Keratinocyte (primary cell): ENCODE measurements at regions not wholly inside any gene's neighbourhood (a gene's known extent, or its start where the extent isn't known, plus 50 kb on each side); places are given as distances from the start of the nearest gene placed in this dataset.

Experiments
- CTCF ChIP-seq, 3 experiments: IDR thresholded peaks in 1 of 3; conservative IDR thresholded peaks in 1 of 3; optimal IDR thresholded peaks in 1 of 3; 2 replicates in 2 of 3; 3 replicates in 1 of 3; pipeline versions ENCODE3 to v1.5.1; 2011; ENCODE audit warnings: low read length in 3 of 3, mild to moderate bottlenecking in 3 of 3, moderate library complexity in 2 of 3, control low read depth in 1 of 3, inconsistent platforms in 1 of 3; ENCODE audit not compliant: insufficient read depth in 2 of 3; ENCODE audit errors: extremely low read depth in 1 of 3
- EZH2 ChIP-seq: IDR thresholded peaks from one replicate; pipeline ENCODE4 v1.6.1; 2012; ENCODE audit warnings: inconsistent platforms, mild to moderate bottlenecking, low read length, moderate library complexity

GRCh38 chr7:67414858-67415257 is 418.2 kb downstream of the TYW1 start:
- TF ChIP-seq CTCF (optimal IDR thresholded peaks at IDR 0.05 in 1 of 3, IDR thresholded peaks at IDR 0.05 in 1 of 3, conservative IDR thresholded peaks at IDR 0.05 in 1 of 3; ENCODE audit: extremely low read depth in 1 of 3, insufficient read depth in 2 of 3, low read length in 3 of 3) (no peak), EZH2 (no peak)
